ENCODE measurements at regions not wholly inside any gene's neighbourhood (a gene's known extent, or its start where the extent isn't known, plus 50 kb on each side); places are given as distances from the start of the nearest gene placed in this dataset.

DNA sequence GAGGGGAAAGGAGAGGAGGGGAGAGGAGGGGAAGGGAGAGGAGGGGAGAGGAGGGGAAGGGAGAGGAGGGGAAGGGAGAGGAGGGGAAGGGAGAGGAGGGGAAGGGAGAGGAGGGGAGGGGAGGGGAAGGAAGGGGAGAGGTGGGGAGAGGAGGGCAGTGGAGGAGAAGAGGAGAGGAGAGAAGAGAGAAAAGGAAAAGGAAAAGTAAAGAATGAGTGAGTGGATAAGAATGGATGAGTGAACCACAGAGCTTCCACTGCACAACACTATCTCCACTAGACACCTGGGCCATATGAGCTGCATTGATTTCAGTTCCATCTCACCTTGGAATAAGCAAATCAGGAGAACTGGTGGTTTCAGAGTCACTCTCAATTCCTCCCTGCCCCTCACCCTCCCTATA lies 204.1 kb upstream of the TOX3 start:
- TF ChIP-seq FOXP2 (optimal IDR thresholded peaks at IDR 0.05; ENCODE audit: borderline replicate concordance, extremely low read depth, extremely low read length, insufficient read depth) (no peak), TAF1 (IDR thresholded peaks at IDR 0.05; ENCODE audit: borderline replicate concordance, insufficient read depth, low read length) (no peak), SIN3A (IDR thresholded peaks at IDR 0.05; ENCODE audit: borderline replicate concordance, insufficient read depth, low read length) (no peak), POLR2AphosphoS5 (IDR thresholded peaks at IDR 0.05; ENCODE audit: low read depth, low read length) (no peak)
- TF ChIP-seq, protein P1, sequence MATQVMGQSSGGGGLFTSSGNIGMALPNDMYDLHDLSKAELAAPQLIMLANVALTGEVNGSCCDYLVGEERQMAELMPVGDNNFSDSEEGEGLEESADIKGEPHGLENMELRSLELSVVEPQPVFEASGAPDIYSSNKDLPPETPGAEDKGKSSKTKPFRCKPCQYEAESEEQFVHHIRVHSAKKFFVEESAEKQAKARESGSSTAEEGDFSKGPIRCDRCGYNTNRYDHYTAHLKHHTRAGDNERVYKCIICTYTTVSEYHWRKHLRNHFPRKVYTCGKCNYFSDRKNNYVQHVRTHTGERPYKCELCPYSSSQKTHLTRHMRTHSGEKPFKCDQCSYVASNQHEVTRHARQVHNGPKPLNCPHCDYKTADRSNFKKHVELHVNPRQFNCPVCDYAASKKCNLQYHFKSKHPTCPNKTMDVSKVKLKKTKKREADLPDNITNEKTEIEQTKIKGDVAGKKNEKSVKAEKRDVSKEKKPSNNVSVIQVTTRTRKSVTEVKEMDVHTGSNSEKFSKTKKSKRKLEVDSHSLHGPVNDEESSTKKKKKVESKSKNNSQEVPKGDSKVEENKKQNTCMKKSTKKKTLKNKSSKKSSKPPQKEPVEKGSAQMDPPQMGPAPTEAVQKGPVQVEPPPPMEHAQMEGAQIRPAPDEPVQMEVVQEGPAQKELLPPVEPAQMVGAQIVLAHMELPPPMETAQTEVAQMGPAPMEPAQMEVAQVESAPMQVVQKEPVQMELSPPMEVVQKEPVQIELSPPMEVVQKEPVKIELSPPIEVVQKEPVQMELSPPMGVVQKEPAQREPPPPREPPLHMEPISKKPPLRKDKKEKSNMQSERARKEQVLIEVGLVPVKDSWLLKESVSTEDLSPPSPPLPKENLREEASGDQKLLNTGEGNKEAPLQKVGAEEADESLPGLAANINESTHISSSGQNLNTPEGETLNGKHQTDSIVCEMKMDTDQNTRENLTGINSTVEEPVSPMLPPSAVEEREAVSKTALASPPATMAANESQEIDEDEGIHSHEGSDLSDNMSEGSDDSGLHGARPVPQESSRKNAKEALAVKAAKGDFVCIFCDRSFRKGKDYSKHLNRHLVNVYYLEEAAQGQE (IDR thresholded peaks at IDR 0.05; ENCODE audit: insufficient read depth in 1 of 2, low read depth in 2 of 2, low read length in 2 of 2), result no peak

DNA sequence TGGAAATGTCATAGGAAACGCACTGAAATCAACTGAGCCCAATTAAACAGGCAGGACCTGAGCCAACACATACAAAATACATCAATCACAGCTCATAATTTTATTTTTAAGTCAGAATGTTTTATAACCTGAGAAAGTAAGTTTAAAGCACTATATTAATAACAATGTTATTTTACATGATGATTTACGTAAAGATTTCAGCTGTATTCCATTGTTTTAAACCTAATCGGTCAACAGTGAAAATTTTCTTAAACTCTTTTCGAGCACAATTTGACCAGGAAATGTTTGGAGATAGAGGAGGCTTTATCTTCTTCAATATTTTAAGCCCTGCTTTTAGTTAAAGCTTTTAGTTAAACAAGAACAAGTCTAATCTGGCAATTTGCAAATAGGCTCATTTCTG lies 201.8 kb upstream of the TOX3 start:
- TF ChIP-seq FOXP2 (optimal IDR thresholded peaks at IDR 0.05; ENCODE audit: borderline replicate concordance, extremely low read depth, extremely low read length, insufficient read depth) (no peak), POLR2AphosphoS5 (IDR thresholded peaks at IDR 0.05; ENCODE audit: low read depth, low read length) (no peak), TAF1 (IDR thresholded peaks at IDR 0.05; ENCODE audit: borderline replicate concordance, insufficient read depth, low read length) (no peak), SIN3A (IDR thresholded peaks at IDR 0.05; ENCODE audit: borderline replicate concordance, insufficient read depth, low read length) (no peak)
- TF ChIP-seq, protein P1 (IDR thresholded peaks at IDR 0.05; ENCODE audit: insufficient read depth in 1 of 2, low read depth in 2 of 2, low read length in 2 of 2), result no peak

DNA sequence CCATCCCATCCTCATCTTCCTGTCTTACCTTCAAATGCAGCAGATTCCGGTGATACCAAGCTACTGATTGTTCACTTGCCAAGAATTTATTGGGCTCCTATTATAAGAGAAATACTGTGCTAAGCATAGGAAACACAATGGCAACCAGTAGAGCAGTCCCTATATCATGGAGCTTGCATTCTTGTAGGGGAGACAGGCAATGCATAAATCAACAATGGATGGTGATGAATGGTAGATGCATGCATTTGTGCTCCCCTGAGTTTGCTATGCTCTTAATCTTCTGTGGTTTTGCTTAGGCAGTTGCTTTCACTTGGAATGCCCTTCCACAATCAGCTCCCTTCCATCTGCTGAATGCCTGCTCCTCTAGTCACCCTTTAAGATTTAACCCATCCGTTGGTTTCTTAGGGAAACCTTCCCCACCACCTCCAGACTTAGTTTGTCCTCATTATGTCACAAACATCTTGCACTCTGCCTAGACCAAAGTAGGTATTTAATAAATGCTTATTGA lies 200.2 kb upstream of the TOX3 start:
- TF ChIP-seq TAF1 (IDR thresholded peaks at IDR 0.05; ENCODE audit: borderline replicate concordance, insufficient read depth, low read length) (no peak), SIN3A (IDR thresholded peaks at IDR 0.05; ENCODE audit: borderline replicate concordance, insufficient read depth, low read length) (no peak), POLR2AphosphoS5 (IDR thresholded peaks at IDR 0.05; ENCODE audit: low read depth, low read length) (no peak), FOXP2 (optimal IDR thresholded peaks at IDR 0.05; ENCODE audit: borderline replicate concordance, extremely low read depth, extremely low read length, insufficient read depth) (no peak)
- TF ChIP-seq, protein P1 (IDR thresholded peaks at IDR 0.05; ENCODE audit: insufficient read depth in 1 of 2, low read depth in 2 of 2, low read length in 2 of 2), result no peak

DNA sequence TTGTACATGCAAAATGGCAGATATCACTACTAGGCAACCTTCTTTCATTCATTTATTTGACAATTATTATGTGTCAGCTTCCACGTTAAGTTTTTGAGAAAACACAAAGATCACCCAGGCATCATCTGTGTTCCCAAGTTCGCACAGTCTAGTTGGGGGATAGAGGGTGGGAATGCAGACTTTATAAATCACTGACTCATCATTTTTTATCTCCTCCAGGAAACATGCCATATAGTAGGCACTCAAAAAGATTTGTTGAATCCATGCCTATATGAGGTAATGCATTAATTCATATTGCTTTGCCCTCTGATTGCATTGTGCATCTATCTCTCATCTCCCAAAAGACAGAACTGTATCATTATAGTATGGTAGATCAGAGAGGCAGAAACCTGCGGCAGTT lies 196.8 kb upstream of the TOX3 start:
- no peak for TF ChIP-seq TAF1 (IDR thresholded peaks at IDR 0.05; ENCODE audit: borderline replicate concordance, insufficient read depth, low read length)

DNA sequence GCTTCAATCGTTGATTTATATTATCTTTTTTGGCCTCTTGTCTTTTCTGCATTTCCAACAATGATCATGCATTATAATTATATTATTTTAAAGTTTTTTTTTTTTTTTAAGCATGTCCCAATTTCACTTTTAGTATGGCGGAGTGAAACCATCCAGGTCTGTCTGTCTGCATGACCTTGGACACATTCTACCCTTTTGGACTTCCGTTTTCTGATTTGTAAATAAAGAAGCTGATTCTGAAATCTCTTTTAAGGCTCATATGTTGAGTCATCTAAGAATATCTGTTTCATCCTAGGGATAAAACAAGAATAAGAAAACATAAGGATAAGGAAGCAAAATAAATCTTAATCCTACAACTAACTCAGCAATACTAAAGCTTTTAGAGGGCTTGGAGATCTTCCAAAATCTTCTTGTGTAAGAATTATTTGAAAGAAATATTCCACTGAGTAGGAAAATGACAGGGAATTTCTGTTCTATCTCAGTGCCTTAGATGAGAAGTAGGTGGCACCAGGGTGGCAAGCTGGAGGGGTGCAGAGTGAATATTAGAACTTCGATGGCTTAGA lies 195.7 kb upstream of the TOX3 start:
- TF ChIP-seq TAF1 (IDR thresholded peaks at IDR 0.05; ENCODE audit: borderline replicate concordance, insufficient read depth, low read length), result no peak
- TF ChIP-seq, protein P1 (IDR thresholded peaks at IDR 0.05; ENCODE audit: insufficient read depth in 1 of 2, low read depth in 2 of 2, low read length in 2 of 2), result no peak
- no peak for TF ChIP-seq FOXP2 (optimal IDR thresholded peaks at IDR 0.05; ENCODE audit: borderline replicate concordance, extremely low read depth, extremely low read length, insufficient read depth)
- no peak for TF ChIP-seq SIN3A (IDR thresholded peaks at IDR 0.05; ENCODE audit: borderline replicate concordance, insufficient read depth, low read length)
- no peak for TF ChIP-seq POLR2AphosphoS5 (IDR thresholded peaks at IDR 0.05; ENCODE audit: low read depth, low read length)
